Trophoblast cell (in vitro differentiated cells and primary cell): ENCODE measurements at regions not wholly inside any gene's neighbourhood (a gene's known extent, or its start where the extent isn't known, plus 50 kb on each side); places are given as distances from the start of the nearest gene placed in this dataset.

ENCODE experiments used
- DNase-seq, 2 donors: peaks; one replicate each; pipeline ENCODE4 v3.0.0-alpha.2; 2016
- H2AFZ ChIP-seq: 2 replicates; pipeline ENCODE4 v1.6.1; 2013; ENCODE audit warnings: low read length, moderate library complexity, mild to moderate bottlenecking; ENCODE audit not compliant: insufficient read depth, poor library complexity
- H2AK5ac ChIP-seq: 2 replicates; pipeline ENCODE4 v1.6.1; 2013; ENCODE audit warnings: mild to moderate bottlenecking, low read length
- H2BK120ac ChIP-seq: 2 replicates; pipeline ENCODE4 v1.6.1; 2013; ENCODE audit warnings: low read length, mild to moderate bottlenecking, moderate library complexity; ENCODE audit not compliant: insufficient read depth, poor library complexity
- H2BK12ac ChIP-seq: 2 replicates; pipeline ENCODE4 v1.6.1; 2013; ENCODE audit warnings: mild to moderate bottlenecking, low read length, moderate library complexity
- H2BK5ac ChIP-seq: 2 replicates; pipeline ENCODE4 v1.6.1; 2013; ENCODE audit warnings: low read length, low read depth, moderate library complexity, mild to moderate bottlenecking; ENCODE audit not compliant: poor library complexity
- H3K14ac ChIP-seq: 2 replicates; pipeline ENCODE4 v1.6.1; 2013; ENCODE audit warnings: mild to moderate bottlenecking, low read length
- H3K18ac ChIP-seq: 2 replicates; pipeline ENCODE4 v1.6.1; 2013; ENCODE audit warnings: mild to moderate bottlenecking, low read length
- H3K23ac ChIP-seq: 2 replicates; pipeline ENCODE4 v1.6.1; 2013; ENCODE audit warnings: low read length
- H3K27ac ChIP-seq: 2 replicates; pipeline ENCODE4 v1.5.1; 2013; ENCODE audit warnings: low read depth, mild to moderate bottlenecking, inconsistent platforms, low read length, moderate library complexity
- H3K27me3 ChIP-seq: 2 replicates; pipeline ENCODE4 v1.6.1; 2013; ENCODE audit warnings: inconsistent platforms, mild to moderate bottlenecking, low read length, moderate library complexity; ENCODE audit not compliant: insufficient read depth
- H3K36me3 ChIP-seq, 2 experiments: 1 replicate in 1 of 2; 2 replicates in 1 of 2; pipeline ENCODE4 v1.6.1; 2013; ENCODE audit warnings: low read length in 2 of 2, mild to moderate bottlenecking in 2 of 2, moderate library complexity in 1 of 2; ENCODE audit not compliant: insufficient read depth in 2 of 2, control insufficient read depth in 1 of 2
- H3K4ac ChIP-seq: 2 replicates; pipeline ENCODE4 v1.6.1; 2013; ENCODE audit warnings: low read depth, mild to moderate bottlenecking, low read length, moderate library complexity
- H3K4me1 ChIP-seq, 2 experiments: 1 replicate in 1 of 2; 2 replicates in 1 of 2; pipeline ENCODE4 v1.6.1; 2013; ENCODE audit warnings: low read length in 2 of 2, mild to moderate bottlenecking in 2 of 2, moderate library complexity in 1 of 2; ENCODE audit not compliant: insufficient read depth in 2 of 2, control insufficient read depth in 1 of 2
- H3K4me2 ChIP-seq: 2 replicates; pipeline ENCODE4 v1.6.1; 2013; ENCODE audit warnings: inconsistent platforms, mild to moderate bottlenecking, low read length, moderate library complexity
- H3K4me3 ChIP-seq: 2 replicates; pipeline ENCODE4 v1.5.1; 2013; ENCODE audit warnings: mild to moderate bottlenecking, low read depth, low read length, inconsistent platforms
- H3K79me1 ChIP-seq: one replicate; pipeline ENCODE4 v1.6.1; 2013; ENCODE audit warnings: low read length
- H3K79me2 ChIP-seq: 2 replicates; pipeline ENCODE4 v1.6.1; 2013; ENCODE audit warnings: low read length, mild to moderate bottlenecking; ENCODE audit not compliant: control insufficient read depth, insufficient read depth, poor library complexity
- H3K9ac ChIP-seq: 2 replicates; pipeline ENCODE4 v1.6.1; 2013; ENCODE audit warnings: mild to moderate bottlenecking, low read length
- H3K9me3 ChIP-seq: 2 replicates; pipeline ENCODE4 v1.6.1; 2013; ENCODE audit warnings: low read depth, mild to moderate bottlenecking, control low read depth, inconsistent platforms, low read length; ENCODE audit not compliant: insufficient read depth
- H4K12ac ChIP-seq: 2 replicates; pipeline ENCODE4 v1.6.1; 2013; ENCODE audit warnings: low read depth, mild to moderate bottlenecking, low read length, moderate library complexity
- H4K8ac ChIP-seq: 2 replicates; pipeline ENCODE4 v1.6.1; 2013; ENCODE audit warnings: low read depth, mild to moderate bottlenecking, low read length, moderate library complexity
- H4K91ac ChIP-seq: one replicate; pipeline ENCODE4 v1.6.1; 2013; ENCODE audit warnings: low read depth, mild to moderate bottlenecking, low read length, moderate library complexity
- WGBS: extraction: QIAGEN DNeasy Blood & Tissue Kit; methylation state at CpG from one replicate; pipeline ENCODE4 v1.1.7; 2013; ENCODE audit warnings: missing lambda C conversion rate; ENCODE audit not compliant: insufficient read length, insufficient coverage; ENCODE audit errors: extremely low coverage; 5-methylcytosine and 5-hydroxymethylcytosine counted together

DNA sequence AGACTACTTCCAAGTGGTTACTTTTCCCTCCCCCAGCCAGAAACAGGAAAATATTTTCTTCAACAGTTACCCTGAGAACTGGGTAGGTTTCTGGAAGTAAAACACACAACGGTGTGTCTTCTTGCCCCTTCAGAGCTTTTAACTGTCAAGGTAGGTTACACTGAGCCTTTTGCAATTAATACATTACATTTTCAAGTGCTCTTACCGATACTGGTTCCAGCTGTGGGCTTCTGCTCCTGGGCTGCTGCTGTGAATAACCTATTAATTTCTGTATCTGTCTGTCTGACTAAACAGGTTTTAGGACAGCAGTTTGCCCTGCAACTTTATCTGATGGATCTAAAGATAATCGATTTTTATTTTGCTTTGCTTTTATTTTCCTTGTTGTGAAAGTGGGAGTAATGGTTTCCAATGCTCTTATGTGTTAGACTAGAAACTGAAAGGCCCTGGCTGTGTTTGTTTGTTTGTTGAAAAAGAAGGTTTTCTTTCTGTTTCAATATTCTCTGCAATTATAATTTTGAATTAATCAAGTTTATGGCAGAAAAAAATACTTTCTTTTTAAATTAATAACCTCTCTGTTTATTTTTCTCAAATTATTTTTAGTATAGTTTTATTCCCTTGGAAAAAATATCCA is 196.7 kb upstream of the SLITRK6 start:
- H2AK5ac ChIP-seq, result no peak overlapping the region
- no CpG with 5 or more reads among the region's 3 CpGs for WGBS
- no peak overlapping the region for H2BK120ac ChIP-seq
- no peak overlapping the region for H3K23ac ChIP-seq
- no peak overlapping the region for H2BK5ac ChIP-seq
- H3K79me2 ChIP-seq, result no peaks in the 10 kb centered on the region
- H3K4me1 ChIP-seq, result no peaks in the 10 kb centered on the region
- no peak overlapping the region for H3K18ac ChIP-seq
- H4K8ac ChIP-seq, result no peak overlapping the region
- H3K9ac ChIP-seq, result no peak overlapping the region
- no peak overlapping the region for H4K12ac ChIP-seq
- no peak overlapping the region for H2BK12ac ChIP-seq
- H3K4ac ChIP-seq, result no peak overlapping the region
- H3K27ac ChIP-seq, result no peak overlapping the region
- DNase-seq, result no peak
- H4K91ac ChIP-seq, result no peak overlapping the region
- no peak overlapping the region for H3K14ac ChIP-seq
- H3K36me3 ChIP-seq, result no peaks in the 10 kb centered on the region
- no peaks in the 10 kb centered on the region for H3K9me3 ChIP-seq
- H3K4me3 ChIP-seq, result no peak overlapping the region
- no peaks in the 10 kb centered on the region for H3K27me3 ChIP-seq
- H3K79me1 ChIP-seq, result no peaks in the 10 kb centered on the region
- H2AFZ ChIP-seq, result no peak overlapping the region
- no peak overlapping the region for H3K4me2 ChIP-seq

DNA sequence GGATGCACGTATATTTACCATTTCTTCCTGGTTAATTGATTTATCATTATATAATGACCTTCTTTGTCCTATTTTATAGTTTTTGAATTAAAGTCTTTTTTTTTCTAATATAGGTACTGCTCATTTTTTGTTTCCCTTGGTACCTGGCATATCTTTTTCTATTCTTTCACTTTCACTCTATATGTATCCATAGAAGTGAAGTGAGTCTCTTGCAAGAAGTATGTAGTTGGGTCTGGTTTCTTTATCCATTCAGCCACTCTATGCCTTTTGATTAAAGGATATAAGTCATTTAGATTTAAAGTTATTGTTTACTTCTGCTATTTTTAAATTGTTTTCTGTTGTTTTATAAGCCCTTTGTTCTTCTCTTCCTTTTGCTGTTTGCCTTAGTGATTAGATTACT is 194.3 kb upstream of the SLITRK6 start:
- Histone ChIP-seq H3K79me2 (no peaks in the 10 kb centered on the region), H3K23ac (no peak overlapping the region), H2BK5ac (no peak overlapping the region), H4K12ac (no peak overlapping the region), H3K4me1 (no peaks in the 10 kb centered on the region), H2BK120ac (no peak overlapping the region), H3K79me1 (no peaks in the 10 kb centered on the region), H3K9ac (no peak overlapping the region), H3K4me2 (no peak overlapping the region), H2BK12ac (no peak overlapping the region), H3K18ac (no peak overlapping the region), H2AK5ac (no peak overlapping the region), H3K36me3 (no peaks in the 10 kb centered on the region), H3K4me3 (no peak overlapping the region), H3K27ac (no peak overlapping the region), H4K91ac (no peak overlapping the region), H3K9me3 (no peaks in the 10 kb centered on the region), H3K14ac (no peak overlapping the region), H2AFZ (no peak overlapping the region), H4K8ac (no peak overlapping the region), H3K4ac (no peak overlapping the region), H3K27me3 (no peaks in the 10 kb centered on the region)
- no peak for DNase-seq
- WGBS, result no CpG with 5 or more reads among the region's 1 CpG

DNA sequence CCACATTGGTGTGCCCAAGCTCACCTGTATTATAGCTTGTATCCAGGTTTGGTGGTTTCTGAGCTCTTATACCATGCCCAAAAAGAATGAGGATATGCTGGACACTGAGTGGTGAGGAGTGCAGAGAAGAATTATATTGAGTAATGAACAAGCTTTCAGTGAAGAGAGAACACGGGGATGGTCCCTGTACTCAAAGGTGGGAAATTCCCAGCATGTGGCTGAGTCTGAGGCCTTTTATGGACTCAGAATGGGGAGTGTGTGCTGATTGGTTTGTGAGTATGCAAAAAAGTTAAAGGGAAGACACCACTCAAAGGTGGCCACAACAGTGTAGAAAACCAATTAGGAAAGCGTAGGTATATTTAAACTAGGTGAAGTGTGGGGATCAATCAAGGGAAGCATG is 191.2 kb upstream of the SLITRK6 start:
- H3K79me2 ChIP-seq, result no peaks in the 10 kb centered on the region
- no peak overlapping the region for H4K12ac ChIP-seq
- H3K23ac ChIP-seq, result no peak overlapping the region
- no peak overlapping the region for H2AK5ac ChIP-seq
- H3K79me1 ChIP-seq, result no peaks in the 10 kb centered on the region
- H2BK120ac ChIP-seq, result no peak overlapping the region
- H3K4ac ChIP-seq, result no peak overlapping the region
- no peak for DNase-seq
- H3K27ac ChIP-seq, result no peak overlapping the region
- H3K9me3 ChIP-seq, result no peaks in the 10 kb centered on the region
- H3K36me3 ChIP-seq, result no peaks in the 10 kb centered on the region
- WGBS, result no CpG with 5 or more reads among the region's 2 CpGs
- H3K4me2 ChIP-seq, result no peak overlapping the region
- H3K14ac ChIP-seq, result no peak overlapping the region
- no peak overlapping the region for H4K8ac ChIP-seq
- H4K91ac ChIP-seq, result no peak overlapping the region
- H2BK12ac ChIP-seq, result no peak overlapping the region
- no peak overlapping the region for H3K4me3 ChIP-seq
- H3K18ac ChIP-seq, result no peak overlapping the region
- no peak overlapping the region for H2AFZ ChIP-seq
- no peaks in the 10 kb centered on the region for H3K27me3 ChIP-seq
- H3K9ac ChIP-seq, result no peak overlapping the region
- H3K4me1 ChIP-seq, result no peaks in the 10 kb centered on the region
- H2BK5ac ChIP-seq, result no peak overlapping the region

DNA sequence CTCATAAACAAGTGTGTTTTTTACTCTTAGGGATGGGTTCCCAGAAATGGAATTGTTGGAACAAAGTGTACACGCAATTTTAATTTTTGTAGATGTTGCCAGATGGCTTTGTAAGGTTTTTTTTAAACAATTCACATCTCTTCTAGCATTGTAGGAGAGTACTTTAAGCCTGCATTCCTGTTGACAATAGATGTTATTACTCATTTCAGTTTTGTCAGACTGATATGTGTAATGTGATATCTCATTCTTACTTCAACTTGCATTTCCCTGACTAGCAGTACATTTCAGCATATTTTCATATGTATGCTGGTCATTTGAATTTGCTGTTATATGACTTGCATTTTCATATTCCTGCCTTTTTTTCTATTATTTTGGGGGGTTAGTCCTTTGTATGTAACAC is 186.6 kb upstream of the SLITRK6 start:
- no peak overlapping the region for H2AFZ ChIP-seq
- no peaks in the 10 kb centered on the region for H3K4me1 ChIP-seq
- no peaks in the 10 kb centered on the region for H3K36me3 ChIP-seq
- WGBS, result no CpG with 5 or more reads among the region's 1 CpG
- H3K79me2 ChIP-seq, result no peaks in the 10 kb centered on the region
- no peak overlapping the region for H2AK5ac ChIP-seq
- H3K9ac ChIP-seq, result no peak overlapping the region
- H4K12ac ChIP-seq, result no peak overlapping the region
- H3K9me3 ChIP-seq, result no peaks in the 10 kb centered on the region
- no peak overlapping the region for H2BK120ac ChIP-seq
- H3K14ac ChIP-seq, result no peak overlapping the region
- H4K8ac ChIP-seq, result no peak overlapping the region
- no peak for DNase-seq
- no peak overlapping the region for H2BK5ac ChIP-seq
- no peak overlapping the region for H3K4me3 ChIP-seq
- H3K27me3 ChIP-seq, result no peaks in the 10 kb centered on the region
- H2BK12ac ChIP-seq, result no peak overlapping the region
- H3K27ac ChIP-seq, result no peak overlapping the region
- no peak overlapping the region for H3K4ac ChIP-seq
- no peak overlapping the region for H3K4me2 ChIP-seq
- H4K91ac ChIP-seq, result no peak overlapping the region
- H3K18ac ChIP-seq, result no peak overlapping the region
- H3K79me1 ChIP-seq, result no peaks in the 10 kb centered on the region
- no peak overlapping the region for H3K23ac ChIP-seq
